HEK293 (cell line): ENCODE measurements at regions not wholly inside any gene's neighbourhood (a gene's known extent, or its start where the extent isn't known, plus 50 kb on each side); places are given as distances from the start of the nearest gene placed in this dataset.

Experiments used
- CTCF ChIP-seq: fragments of 450-650 bp; formaldehyde crosslinking; IDR thresholded peaks from 2 replicates; pipeline ENCODE4 v1.5.1; 2016; ENCODE audit warnings: missing biosample characterization, missing genetic modification characterization
- RBAK ChIP-seq: fragments of 450-650 bp; formaldehyde crosslinking; IDR thresholded peaks from 2 replicates; pipeline ENCODE4 v1.5.1; 2016; ENCODE audit warnings: missing biosample characterization, missing genetic modification characterization

GRCh38 chr3:41106691-41107090 is 92.6 kb upstream of the CTNNB1 start:
- TF ChIP-seq CTCF (tag by site-specific recombination) = no peak
- no peak for TF ChIP-seq RBAK (tag by site-specific recombination)
